ENCODE measurements at regions not wholly inside any gene's neighbourhood (a gene's known extent, or its start where the extent isn't known, plus 50 kb on each side); places are given as distances from the start of the nearest gene placed in this dataset.

DNA sequence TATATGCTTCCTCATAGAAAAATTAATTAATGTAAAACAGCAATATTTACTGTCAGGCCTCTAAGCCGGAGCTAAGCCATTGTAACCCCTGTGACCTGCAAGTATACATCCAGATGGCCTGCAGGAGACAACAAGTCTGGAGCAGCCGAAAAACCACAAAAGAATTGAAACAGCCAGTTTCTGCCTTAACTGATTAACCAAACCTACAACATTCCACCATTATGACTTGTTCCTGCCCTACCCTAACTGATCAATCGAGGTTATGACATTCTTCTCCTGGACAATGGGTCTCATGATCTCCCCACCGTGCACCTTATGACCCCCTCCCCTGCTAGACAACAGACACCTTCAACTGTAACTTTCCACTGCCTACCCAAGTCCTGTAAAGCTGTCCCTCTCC, 205.8 kb upstream of the DUSP10 start:
- Histone ChIP-seq H3K27me3 (replicated peaks; ENCODE audit: control insufficient read depth, insufficient read depth, low read length, poor library complexity, severe bottlenecking) (no peaks in the 10 kb centered on the region), H3K9me3 (ENCODE audit: control insufficient read depth, low read length) (no peaks in the 10 kb centered on the region), H3K4me1 (ENCODE audit: control insufficient read depth, insufficient read depth, low read length, poor library complexity, severe bottlenecking) (no peaks in the 10 kb centered on the region), H3K4me3 (ENCODE audit: insufficient read depth, low read depth, low read length, poor library complexity, severe bottlenecking) (no peak overlapping the region), H3K27ac (ENCODE audit: insufficient read depth, low read length, poor library complexity, severe bottlenecking) (no peak overlapping the region), H3K36me3 (ENCODE audit: control insufficient read depth, insufficient read depth, low read length) (no peaks in the 10 kb centered on the region)
- no peak for DNase-seq

DNA sequence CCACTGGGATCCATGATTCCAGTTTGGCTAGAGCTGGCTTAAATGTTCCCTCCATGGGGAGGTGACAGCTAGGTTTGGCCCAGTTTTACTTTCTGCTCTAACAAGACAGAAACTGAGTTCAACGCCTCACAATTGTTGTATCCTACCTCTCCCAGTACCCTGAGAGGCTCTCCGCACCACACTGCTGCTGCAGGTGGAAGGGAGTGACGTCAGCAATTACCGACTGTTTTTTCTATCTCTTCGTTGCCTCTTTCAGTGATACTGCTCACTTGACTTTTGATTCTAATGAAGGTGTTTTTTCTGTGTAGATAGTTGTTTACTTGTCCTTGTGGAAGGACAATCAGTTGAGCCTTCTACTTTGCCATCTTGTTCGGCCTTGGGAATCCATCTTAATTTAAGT, 204.9 kb upstream of the DUSP10 start:
- no peaks in the 10 kb centered on the region for H3K4me1 ChIP-seq (ENCODE audit: control insufficient read depth, insufficient read depth, low read length, poor library complexity, severe bottlenecking)
- H3K27ac ChIP-seq (ENCODE audit: insufficient read depth, low read length, poor library complexity, severe bottlenecking), result no peak overlapping the region
- DNase-seq, result no peak
- no peaks in the 10 kb centered on the region for H3K36me3 ChIP-seq (ENCODE audit: control insufficient read depth, insufficient read depth, low read length)
- no peak overlapping the region for H3K4me3 ChIP-seq (ENCODE audit: insufficient read depth, low read depth, low read length, poor library complexity, severe bottlenecking)
- H3K9me3 ChIP-seq (ENCODE audit: control insufficient read depth, low read length), result no peaks in the 10 kb centered on the region
- H3K27me3 ChIP-seq (replicated peaks; ENCODE audit: control insufficient read depth, insufficient read depth, low read length, poor library complexity, severe bottlenecking), result no peaks in the 10 kb centered on the region

DNA sequence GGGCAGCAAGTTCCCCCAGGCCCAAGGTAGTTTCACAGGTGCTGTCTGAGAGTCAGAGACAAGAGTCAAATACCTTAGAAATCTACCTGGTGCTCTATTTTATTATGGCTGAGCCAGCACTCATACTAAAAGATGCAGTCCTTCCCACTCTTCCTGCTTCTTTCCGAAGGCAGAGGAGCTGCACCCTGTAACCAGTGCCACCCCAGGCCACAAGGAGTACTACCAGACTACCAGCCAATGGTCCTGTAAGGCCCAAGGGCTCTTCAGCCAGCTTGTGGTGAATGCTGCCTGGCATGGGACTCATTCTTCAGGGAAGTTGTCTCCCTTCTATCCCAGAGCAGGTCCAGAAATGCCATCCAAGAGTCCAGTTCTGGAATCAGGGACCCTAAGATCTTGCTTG, 203.8 kb upstream of the DUSP10 start:
- Histone ChIP-seq H3K4me3 (ENCODE audit: insufficient read depth, low read depth, low read length, poor library complexity, severe bottlenecking) (no peak overlapping the region), H3K27ac (ENCODE audit: insufficient read depth, low read length, poor library complexity, severe bottlenecking) (no peak overlapping the region), H3K36me3 (ENCODE audit: control insufficient read depth, insufficient read depth, low read length) (no peaks in the 10 kb centered on the region), H3K4me1 (ENCODE audit: control insufficient read depth, insufficient read depth, low read length, poor library complexity, severe bottlenecking) (no peaks in the 10 kb centered on the region), H3K9me3 (ENCODE audit: control insufficient read depth, low read length) (no peaks in the 10 kb centered on the region), H3K27me3 (replicated peaks; ENCODE audit: control insufficient read depth, insufficient read depth, low read length, poor library complexity, severe bottlenecking) (no peaks in the 10 kb centered on the region)
- no peak for DNase-seq

DNA sequence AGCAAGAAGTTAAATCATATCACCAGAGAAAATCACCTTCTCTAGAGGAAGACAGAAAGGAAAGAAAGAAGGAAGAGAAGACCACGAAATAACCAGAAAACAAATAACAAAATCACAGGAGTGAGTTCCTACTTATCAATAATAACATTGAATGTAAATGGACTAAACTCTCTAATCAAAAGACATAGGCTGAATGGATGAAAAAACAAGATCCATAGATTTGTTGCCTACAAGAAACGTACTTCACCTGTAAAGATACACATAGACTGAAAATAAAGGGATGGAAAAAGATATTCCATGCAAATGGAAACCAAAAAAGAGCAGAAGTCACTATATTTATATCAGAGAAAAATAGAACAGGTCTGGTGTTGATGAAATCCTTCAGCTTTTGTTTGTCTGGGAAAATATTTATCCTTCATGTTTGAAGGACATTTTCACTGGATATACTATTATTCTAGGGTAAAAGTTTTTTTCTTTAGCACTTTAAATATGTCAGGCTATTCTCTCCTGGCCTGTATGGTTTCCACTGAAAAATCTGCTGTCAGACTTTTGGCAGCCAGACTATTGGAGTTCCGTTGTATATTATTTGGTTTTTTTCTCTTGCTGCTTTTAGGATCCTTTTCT, 202.5 kb upstream of the DUSP10 start:
- H3K27ac ChIP-seq (ENCODE audit: insufficient read depth, low read length, poor library complexity, severe bottlenecking), result no peak overlapping the region

DNA sequence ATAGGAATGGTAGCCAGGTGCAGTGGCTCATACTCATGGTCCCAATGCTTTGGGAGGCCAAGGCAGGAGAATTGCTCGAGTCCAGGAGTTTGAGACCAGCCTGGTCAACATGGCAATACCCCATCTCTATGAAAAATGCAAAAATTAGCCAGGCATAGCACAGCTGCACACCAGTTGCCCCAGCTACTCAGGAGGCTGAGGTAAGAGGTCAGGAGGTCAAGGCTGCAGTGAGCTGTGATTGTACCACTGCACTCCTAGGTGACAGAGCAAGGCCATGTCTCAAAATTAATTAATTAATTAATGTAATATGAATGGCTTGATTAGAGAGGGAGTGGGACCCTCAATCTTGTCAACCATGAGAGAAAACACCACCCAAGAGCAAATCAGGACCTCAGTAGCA, 198.7 kb upstream of the DUSP10 start:
- Histone ChIP-seq H3K4me1 (ENCODE audit: control insufficient read depth, insufficient read depth, low read length, poor library complexity, severe bottlenecking) (no peaks in the 10 kb centered on the region), H3K9me3 (ENCODE audit: control insufficient read depth, low read length) (no peaks in the 10 kb centered on the region), H3K27ac (ENCODE audit: insufficient read depth, low read length, poor library complexity, severe bottlenecking) (no peak overlapping the region), H3K4me3 (ENCODE audit: insufficient read depth, low read depth, low read length, poor library complexity, severe bottlenecking) (no peak overlapping the region), H3K36me3 (ENCODE audit: control insufficient read depth, insufficient read depth, low read length) (no peaks in the 10 kb centered on the region), H3K27me3 (replicated peaks; ENCODE audit: control insufficient read depth, insufficient read depth, low read length, poor library complexity, severe bottlenecking) (no peaks in the 10 kb centered on the region)
- no peak for DNase-seq

More for the DNA sequence above, 202.5 kb upstream of the DUSP10 start:
- Histone ChIP-seq H3K4me1 (ENCODE audit: control insufficient read depth, insufficient read depth, low read length, poor library complexity, severe bottlenecking) (no peaks in the 10 kb centered on the region), H3K9me3 (ENCODE audit: control insufficient read depth, low read length) (no peaks in the 10 kb centered on the region), H3K27me3 (replicated peaks; ENCODE audit: control insufficient read depth, insufficient read depth, low read length, poor library complexity, severe bottlenecking) (no peaks in the 10 kb centered on the region), H3K4me3 (ENCODE audit: insufficient read depth, low read depth, low read length, poor library complexity, severe bottlenecking) (no peak overlapping the region), H3K36me3 (ENCODE audit: control insufficient read depth, insufficient read depth, low read length) (no peaks in the 10 kb centered on the region)
- DNase-seq, result no peak

DNA sequence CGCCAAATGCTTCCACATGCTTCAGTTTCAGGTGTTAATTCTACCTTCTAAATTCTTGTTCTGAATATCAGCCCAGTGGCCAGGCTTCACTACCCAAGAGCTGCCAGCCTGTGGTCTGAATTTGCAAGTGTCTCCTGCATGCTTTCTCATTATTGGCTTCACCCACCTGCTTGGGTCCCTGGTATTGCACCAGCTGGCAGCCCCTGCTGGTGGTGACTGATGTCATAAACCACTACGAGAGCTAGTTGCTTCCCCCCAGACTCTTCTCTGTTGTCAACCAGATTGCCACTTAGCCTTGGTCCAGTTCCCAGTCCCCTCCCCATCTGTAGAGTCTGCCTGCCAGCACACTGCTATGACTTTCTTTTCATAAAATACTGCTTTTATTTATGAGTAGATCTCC, 197.7 kb upstream of the DUSP10 start:
- Histone ChIP-seq H3K9me3 (ENCODE audit: control insufficient read depth, low read length) (no peaks in the 10 kb centered on the region), H3K27ac (ENCODE audit: insufficient read depth, low read length, poor library complexity, severe bottlenecking) (no peak overlapping the region), H3K4me3 (ENCODE audit: insufficient read depth, low read depth, low read length, poor library complexity, severe bottlenecking) (no peak overlapping the region), H3K36me3 (ENCODE audit: control insufficient read depth, insufficient read depth, low read length) (no peaks in the 10 kb centered on the region), H3K27me3 (replicated peaks; ENCODE audit: control insufficient read depth, insufficient read depth, low read length, poor library complexity, severe bottlenecking) (no peaks in the 10 kb centered on the region), H3K4me1 (ENCODE audit: control insufficient read depth, insufficient read depth, low read length, poor library complexity, severe bottlenecking) (no peaks in the 10 kb centered on the region)
- no peak for DNase-seq

DNA sequence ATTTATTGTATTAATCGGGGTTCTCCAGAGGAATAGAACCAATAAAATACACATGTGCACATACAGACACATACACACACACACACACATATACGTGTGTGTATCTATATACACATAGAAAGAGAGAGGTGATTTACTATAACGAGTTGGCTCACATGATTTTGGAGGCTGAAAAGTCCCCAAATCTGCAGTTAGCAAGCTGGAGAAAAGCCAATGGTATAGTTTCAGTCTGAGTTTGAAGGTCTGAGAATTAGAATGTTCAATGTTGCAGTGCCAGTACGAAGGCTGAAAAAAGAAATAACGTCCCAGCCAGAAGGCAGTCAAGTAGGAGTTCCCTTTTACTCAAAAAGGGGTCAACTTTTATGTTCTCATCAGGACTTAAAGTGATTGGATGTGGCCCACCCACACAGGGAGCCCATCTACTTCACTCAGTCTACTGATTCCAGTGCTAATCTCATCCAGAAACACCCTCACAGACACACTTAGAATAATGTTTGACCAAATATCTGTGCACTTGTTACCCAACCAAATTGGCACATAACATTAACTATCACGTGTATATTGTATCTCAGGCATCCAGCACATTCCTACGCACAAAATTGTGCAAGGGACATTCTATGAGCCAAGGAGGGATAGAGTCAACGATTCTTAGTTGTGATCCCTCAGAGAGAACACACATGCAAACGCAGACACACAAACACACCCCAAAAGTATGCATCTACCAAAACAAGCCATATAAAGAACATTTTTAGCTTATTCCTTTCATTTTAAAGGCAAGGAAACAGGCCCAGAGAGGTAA, 195.5 kb upstream of the DUSP10 start:
- H3K4me1 ChIP-seq (ENCODE audit: control insufficient read depth, insufficient read depth, low read length, poor library complexity, severe bottlenecking), result no peaks in the 10 kb centered on the region
- no peak overlapping the region for H3K4me3 ChIP-seq (ENCODE audit: insufficient read depth, low read depth, low read length, poor library complexity, severe bottlenecking)
- DNase-seq, result no peak
- no peaks in the 10 kb centered on the region for H3K9me3 ChIP-seq (ENCODE audit: control insufficient read depth, low read length)
- no peaks in the 10 kb centered on the region for H3K36me3 ChIP-seq (ENCODE audit: control insufficient read depth, insufficient read depth, low read length)
- H3K27me3 ChIP-seq (replicated peaks; ENCODE audit: control insufficient read depth, insufficient read depth, low read length, poor library complexity, severe bottlenecking), result no peaks in the 10 kb centered on the region
- no peak overlapping the region for H3K27ac ChIP-seq (ENCODE audit: insufficient read depth, low read length, poor library complexity, severe bottlenecking)

DNA sequence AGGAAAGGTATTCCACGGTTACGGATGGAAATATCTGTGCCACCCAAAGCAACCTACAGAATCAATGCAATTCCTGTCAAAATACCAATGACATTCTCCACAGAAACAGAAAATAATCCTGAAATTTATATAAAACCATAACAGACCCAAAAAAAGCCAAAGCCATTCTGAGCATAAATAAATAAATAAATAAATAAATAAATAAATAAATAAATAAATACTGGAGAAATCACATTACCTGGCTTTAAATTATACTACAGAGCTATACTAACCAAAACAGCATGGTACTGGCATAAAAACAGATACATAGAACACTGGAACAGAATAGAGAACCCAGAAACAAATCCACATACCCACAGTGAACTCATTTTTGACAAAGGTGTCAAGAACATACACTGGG, 191.9 kb upstream of the DUSP10 start:
- Histone ChIP-seq H3K4me3 (ENCODE audit: insufficient read depth, low read depth, low read length, poor library complexity, severe bottlenecking) (no peak overlapping the region), H3K4me1 (ENCODE audit: control insufficient read depth, insufficient read depth, low read length, poor library complexity, severe bottlenecking) (no peaks in the 10 kb centered on the region), H3K9me3 (ENCODE audit: control insufficient read depth, low read length) (no peaks in the 10 kb centered on the region), H3K27ac (ENCODE audit: insufficient read depth, low read length, poor library complexity, severe bottlenecking) (no peak overlapping the region), H3K27me3 (replicated peaks; ENCODE audit: control insufficient read depth, insufficient read depth, low read length, poor library complexity, severe bottlenecking) (no peaks in the 10 kb centered on the region), H3K36me3 (ENCODE audit: control insufficient read depth, insufficient read depth, low read length) (no peaks in the 10 kb centered on the region)
- no peak for DNase-seq

DNA sequence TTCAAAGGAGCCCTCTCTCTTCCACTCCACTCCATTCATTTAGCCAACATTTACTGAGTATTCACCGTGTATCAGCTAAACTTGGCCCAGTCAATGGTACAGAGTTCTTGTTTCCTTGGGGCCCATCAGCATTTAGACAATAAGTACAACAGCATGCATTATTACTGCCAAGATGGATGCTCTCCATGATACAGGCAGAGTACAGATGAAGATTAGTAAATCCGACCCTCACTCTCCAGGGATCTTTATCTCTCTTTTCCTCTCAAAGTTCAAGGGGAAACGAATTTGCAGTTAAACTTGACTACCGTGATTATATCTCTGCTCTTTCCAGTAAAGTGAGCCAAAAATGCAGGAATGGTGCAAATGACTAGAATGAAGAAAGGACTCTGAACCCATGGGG, 184.6 kb upstream of the DUSP10 start:
- no peak for DNase-seq
- Histone ChIP-seq H3K36me3 (ENCODE audit: control insufficient read depth, insufficient read depth, low read length) (no peaks in the 10 kb centered on the region), H3K27ac (ENCODE audit: insufficient read depth, low read length, poor library complexity, severe bottlenecking) (no peak overlapping the region), H3K27me3 (replicated peaks; ENCODE audit: control insufficient read depth, insufficient read depth, low read length, poor library complexity, severe bottlenecking) (no peaks in the 10 kb centered on the region), H3K4me3 (ENCODE audit: insufficient read depth, low read depth, low read length, poor library complexity, severe bottlenecking) (no peak overlapping the region), H3K4me1 (ENCODE audit: control insufficient read depth, insufficient read depth, low read length, poor library complexity, severe bottlenecking) (no peaks in the 10 kb centered on the region), H3K9me3 (ENCODE audit: control insufficient read depth, low read length) (no peaks in the 10 kb centered on the region)

DNA sequence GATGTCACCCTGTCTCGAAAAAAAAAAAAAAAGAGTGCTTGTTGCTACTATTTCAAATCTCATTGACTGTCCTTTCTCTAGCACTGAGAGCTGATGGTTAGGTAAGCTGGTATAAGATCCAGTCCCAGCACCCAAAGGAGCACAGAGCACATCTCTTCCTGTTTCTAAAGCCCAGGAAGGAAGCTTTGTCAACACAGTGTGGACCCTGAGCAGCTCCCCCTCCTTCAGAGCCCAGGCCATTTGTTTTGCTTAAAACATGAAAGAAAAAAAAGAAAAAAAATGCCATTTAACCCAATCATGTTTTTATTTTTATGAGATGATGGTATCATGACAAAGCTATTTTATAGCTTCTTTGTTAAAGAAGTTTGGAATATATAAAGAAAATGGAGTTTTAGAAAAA, 184.1 kb upstream of the DUSP10 start:
- Histone ChIP-seq H3K27me3 (replicated peaks; ENCODE audit: control insufficient read depth, insufficient read depth, low read length, poor library complexity, severe bottlenecking) (no peaks in the 10 kb centered on the region), H3K4me3 (ENCODE audit: insufficient read depth, low read depth, low read length, poor library complexity, severe bottlenecking) (no peak overlapping the region)

More for the DNA sequence above, 184.1 kb upstream of the DUSP10 start:
- no peak overlapping the region for H3K27ac ChIP-seq (ENCODE audit: insufficient read depth, low read length, poor library complexity, severe bottlenecking)
- H3K4me1 ChIP-seq (ENCODE audit: control insufficient read depth, insufficient read depth, low read length, poor library complexity, severe bottlenecking), result no peaks in the 10 kb centered on the region
- no peak for DNase-seq
- no peaks in the 10 kb centered on the region for H3K36me3 ChIP-seq (ENCODE audit: control insufficient read depth, insufficient read depth, low read length)
- no peaks in the 10 kb centered on the region for H3K9me3 ChIP-seq (ENCODE audit: control insufficient read depth, low read length)
